Limb (tissue), 2 donors: ENCODE measurements at regions not wholly inside any gene's neighbourhood (a gene's known extent, or its start where the extent isn't known, plus 50 kb on each side); places are given as distances from the start of the nearest gene placed in this dataset.

Experiments used
- DNase-seq, 2 donors: peaks; one replicate each; pipeline ENCODE4 v3.0.0-alpha.2; 2016; ENCODE audit errors: extremely low spot score in 2 of 2

DNA sequence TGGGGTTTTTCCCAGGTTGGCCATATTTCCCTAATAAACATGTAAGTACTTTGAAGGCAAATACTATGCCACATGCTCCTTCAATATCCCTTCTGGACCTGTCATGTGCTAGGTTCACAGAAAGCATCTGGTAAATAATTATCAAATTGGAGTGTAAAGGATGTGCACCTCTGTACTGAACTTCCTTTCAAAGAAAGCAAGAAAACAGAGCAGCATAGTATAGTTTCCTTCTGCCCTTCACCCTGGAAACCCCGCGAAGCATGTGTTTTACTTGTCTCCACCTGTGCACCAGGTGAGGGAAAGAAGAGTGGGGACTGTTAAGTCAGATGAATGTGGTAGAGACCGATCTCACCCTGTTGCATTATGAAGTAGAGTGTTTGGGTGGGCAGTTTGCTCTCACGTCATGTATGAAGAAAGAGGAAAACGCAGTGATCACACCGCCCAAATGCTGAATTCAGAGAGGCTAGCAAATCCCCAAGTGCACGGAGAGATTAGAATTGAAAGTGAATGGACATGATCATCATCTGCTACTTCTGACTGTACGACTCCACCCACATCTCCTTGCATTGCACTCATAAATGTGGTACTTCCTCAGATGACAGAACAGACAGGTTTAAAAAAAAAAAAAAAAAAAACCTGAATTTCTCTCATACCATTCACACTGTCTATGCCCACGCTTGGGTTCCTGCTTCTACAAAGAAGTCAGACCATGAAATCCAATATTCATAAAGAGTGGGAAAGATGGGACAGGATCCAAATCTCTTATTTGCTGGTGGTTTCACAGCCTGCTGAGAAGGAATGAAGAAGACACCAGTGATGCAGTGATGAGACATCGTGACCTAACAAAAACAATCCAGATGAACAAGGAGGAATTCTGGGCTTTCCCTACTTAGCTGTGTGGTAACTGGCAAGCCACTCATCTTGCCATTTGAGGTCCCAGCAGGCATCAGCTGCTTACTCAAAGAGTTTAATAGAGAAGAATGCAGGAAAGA is 448.6 kb downstream of the BCL11A start:
- no peak for DNase-seq

DNA sequence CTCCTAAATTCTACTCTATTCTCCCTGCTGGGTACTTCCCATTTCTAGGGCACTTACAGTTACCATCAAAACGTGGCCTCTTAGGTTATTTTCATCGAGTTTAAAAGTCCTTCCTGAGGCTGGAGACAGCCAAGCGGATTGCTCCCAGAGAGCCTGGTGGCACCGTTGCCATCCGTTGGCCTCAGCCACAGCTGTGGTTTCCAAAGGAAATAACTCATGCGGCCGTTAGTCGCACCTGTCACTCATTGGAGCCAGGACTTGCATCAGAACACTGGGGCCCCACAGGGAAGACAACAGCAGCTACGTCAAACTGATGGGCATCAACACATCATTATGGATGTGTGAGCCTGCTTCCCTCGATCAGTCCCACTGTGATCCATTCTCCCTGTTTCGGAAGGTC is 453.4 kb downstream of the BCL11A start:
- no peak for DNase-seq

DNA sequence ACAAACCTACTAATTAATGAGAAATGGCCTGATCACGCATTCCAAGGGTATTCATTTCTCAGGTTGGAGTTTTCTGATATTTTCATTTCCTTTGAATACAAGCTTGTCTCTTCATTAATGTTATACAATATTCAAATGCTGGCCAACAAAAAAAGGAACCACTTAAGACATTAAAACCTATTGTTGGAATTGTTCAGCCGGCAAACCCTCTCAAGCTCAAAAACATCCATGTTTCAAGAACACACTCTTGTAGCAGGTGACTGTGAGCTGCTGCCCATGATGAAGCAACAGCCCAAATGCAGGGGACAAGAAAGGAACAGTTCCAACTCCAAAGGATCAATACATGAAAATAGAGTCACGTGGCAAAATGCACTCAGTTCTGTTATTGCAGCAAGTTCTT is 454.5 kb downstream of the BCL11A start:
- DNase-seq = no peak

DNA sequence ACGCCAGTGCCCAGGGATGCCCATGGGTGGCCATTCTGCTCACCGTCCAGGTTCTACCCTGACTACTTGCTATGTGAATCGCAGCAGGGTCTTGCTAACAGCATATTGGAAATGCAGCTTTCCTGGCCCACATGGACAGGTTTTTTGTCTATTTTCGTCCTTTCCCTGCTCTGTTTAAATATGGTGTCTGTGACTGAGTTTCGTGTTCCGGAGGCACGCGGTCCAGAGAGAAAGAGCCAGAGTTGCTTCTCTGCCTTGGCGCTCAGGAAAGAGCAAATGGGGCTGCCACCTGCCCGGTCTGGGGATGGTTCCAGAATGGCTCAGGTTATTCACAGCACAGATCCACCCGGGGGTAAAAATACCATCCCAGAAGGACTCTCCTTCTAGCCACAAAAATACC is 456.2 kb downstream of the BCL11A start:
- DNase-seq = no peak

DNA sequence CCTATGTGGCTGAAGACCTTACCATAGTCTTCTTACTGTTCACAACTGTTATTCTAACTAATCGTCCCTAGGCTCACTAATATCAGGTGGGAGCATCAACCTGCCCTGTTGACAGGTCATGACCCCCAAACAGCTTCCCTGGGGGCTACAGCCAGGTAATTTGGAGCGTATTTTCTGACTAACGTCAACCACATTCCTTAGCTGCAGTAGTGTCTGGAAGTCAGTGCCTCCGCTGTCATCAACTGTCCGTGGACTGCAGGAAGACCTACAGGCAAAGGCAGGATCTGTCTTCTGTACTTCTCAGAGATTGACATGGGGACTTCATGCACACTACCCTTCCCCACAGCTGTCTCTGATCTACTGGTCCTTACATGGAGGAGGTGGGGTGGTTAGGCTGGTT is 456.9 kb downstream of the BCL11A start:
- no peak for DNase-seq

DNA sequence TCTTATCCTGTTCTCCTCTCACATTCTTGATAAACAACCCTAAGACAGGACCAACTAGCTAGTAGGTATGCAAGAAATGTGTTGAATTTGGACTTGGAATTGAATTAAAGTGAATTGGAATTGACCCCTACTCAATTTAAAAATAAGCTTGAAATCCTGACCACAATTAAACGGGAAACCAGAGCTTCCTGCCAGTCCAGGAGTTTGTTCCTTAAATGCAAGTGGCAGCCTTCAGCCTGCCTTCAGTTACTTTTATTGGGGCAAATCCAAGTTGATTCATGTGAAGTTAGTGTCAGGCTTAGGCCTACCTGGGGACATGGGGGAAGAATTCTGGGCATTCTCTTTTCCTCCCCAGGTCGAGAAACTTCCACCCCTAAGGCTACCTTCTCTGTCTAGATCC is 457.6 kb downstream of the BCL11A start:
- DNase-seq = no peak

DNA sequence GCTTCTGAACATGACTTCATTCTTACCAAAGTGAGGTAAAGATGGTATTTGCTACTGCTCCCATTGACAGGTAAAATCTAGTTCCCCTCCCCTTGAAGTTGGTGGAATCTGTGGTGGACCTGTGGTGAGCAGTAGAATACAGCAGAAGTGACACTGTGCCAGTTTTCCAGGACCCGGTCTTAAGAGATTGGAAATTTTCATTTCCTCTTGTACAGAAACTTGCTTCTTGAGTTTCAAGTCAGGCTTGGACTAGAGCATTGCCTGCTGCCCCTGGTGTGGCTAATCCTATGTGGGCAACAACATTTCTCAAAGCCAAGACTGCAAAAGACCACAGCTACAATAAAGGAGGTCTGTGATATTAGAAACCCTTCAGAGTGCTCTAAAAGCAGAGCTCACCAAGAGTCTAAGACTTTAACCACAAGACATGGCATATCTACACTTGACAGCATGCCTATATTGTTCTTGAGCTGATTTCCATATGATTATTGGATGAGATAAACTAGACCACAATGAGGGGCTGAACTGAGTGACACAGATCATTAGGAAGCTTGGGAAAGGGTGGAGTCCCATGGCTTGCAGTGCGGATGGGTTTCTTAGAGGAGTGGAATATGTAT is 458.1 kb downstream of the BCL11A start:
- DNase-seq = no peak

DNA sequence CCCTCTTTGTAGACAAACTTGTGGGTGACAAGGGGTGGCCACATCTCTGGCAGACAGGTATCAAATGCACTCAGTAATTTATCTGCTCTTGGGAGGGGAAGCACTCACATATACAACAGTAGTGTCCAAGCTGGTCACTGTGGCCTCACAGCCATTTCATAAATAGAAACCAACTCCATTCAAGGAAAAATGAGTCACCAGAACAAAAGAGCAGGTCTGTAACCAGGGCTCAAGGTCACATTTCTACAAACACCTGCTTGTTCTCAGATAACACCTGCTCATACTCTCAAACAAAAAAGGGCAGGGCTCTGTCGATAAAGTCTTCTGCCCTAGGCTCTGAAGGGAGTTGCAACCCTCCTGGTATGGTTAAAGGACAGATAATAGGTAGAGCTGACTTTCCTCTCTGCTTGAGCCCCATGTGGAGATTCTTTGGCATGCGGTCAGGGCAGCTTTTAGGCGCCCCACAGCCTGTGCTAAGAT is 459.0 kb downstream of the BCL11A start:
- no peak for DNase-seq

DNA sequence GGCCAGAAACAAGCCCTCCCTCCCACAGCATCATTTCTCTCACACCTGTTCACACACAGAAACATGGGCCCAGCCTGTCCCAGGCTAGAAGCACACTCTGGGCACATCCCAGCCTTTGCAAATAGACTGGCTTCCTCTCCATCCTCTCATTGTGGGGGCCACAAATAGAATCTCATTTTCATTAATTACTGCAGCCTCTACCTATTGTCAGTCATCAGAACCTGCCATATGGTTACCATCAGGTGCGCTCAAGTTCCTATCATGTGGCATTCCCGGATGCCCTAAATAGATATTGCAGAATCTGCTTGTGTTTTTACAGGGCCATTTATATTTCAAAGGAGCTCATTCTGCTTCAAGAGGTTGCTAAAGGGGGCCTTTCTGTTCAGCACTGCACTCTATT is 460.7 kb downstream of the BCL11A start:
- no peak for DNase-seq

DNA sequence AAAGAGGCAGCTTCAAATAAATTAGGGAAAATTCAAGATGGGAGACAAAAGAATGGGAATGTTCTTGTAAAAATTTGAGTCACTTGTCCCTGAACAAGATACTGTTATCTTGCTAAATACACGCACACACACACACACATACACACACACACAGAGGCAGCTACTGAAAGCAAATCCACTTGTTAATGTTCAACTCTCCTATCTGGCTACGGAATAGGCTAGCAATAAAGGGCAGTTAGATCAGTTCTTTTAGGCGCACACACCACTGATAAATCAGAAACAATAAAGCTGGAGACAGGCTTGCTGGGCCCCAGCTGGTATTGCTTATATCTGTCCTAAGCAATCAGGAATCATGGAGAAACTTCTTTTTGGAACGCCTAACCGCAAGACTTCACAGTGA is 461.6 kb downstream of the BCL11A start:
- DNase-seq = no peak

DNA sequence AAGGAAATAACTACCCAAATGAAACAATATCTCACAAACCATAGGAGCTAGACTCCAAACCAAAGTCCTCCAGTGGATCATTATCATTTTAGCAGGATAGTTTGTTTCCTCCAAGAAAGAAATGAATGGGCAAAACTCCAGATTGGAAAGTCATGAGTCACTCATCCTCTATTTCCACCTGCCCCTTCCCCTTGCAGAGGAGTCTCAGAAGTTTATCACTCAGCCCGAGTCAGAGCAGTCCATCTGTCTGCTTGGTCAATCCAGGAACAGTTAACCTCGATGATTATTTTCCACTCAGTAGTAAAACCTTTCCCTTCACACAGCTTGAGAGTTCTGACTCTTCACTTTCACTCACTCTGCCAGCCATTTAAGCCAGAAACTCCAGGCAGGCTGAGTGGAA is 462.2 kb downstream of the BCL11A start:
- DNase-seq = no peak

DNA sequence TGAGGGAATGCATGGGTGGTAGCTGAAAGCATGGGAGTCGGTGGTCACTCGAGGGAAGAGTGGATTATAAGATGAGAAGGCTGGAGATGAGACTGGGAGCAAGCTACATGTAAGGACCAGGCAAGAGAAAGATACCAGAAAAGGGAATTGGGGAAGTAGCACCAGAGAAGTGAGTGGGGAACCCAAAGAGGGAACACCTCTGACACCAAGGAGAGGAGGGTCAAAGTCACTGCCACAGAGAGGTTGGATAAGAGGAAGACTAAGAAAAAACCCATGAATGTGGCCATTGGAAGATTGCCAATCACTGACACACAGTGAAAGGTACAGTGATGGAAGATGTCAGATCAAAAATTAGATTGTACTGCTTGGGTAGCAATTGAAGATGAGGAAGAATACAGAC is 473.9 kb downstream of the BCL11A start:
- no peak for DNase-seq

DNA sequence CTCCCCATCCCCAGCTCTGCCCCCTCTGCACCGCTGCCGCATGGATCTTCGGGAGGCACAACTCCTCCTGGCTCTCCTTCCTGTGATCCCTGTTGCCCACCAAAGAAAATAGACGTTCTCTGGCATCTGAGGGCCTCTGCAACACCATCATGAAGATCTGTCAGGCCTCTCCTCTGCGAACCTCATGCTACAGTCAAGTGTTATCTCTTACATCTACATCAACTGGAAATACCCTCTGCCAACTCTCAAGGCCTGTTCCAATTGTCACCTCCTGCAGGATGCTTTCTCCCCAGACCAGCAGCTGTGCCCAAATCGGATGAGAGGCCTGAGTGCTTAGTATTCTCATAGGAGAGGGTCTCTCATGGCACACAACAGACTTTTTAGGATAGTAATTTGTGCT is 478.4 kb downstream of the BCL11A start:
- DNase-seq = no peak

DNA sequence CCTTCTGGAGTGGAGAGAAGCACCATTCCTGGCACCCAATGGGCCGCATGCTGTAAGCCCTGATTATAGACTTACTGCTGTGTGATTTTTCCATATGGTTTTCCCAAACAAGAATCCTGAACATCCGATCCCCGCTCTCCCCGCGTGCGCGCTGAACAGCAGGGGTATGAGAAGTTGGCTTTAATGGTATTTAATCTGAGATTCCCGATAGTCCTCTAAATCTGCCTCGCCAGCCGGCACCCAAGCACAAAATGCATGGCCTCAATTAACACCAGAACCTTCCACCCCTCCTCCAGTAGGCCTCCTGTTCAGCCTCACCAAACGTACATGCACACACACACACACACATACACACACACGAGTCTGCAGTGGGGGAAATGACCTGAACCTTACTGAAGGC is 480.3 kb downstream of the BCL11A start:
- DNase-seq = no peak

DNA sequence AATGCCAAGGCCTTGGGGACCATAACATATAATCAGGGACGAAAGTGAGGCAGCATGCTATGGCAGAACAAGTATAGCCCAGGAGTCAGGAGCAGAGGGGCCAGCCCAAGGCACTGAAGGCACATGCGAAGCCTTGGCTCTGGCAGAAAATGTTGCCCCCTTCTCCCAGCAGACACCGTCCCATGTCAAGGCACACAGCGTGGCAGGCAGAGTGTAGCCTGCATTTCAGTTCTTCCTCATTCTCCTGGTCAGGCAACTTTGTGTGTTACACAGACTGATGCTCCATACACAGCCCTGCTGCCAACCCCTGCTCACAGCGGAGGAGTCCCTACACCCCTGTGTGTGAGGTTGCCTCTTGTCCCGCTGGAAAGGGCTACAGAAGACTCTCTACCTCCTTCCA is 480.8 kb downstream of the BCL11A start:
- DNase-seq = no peak

DNA sequence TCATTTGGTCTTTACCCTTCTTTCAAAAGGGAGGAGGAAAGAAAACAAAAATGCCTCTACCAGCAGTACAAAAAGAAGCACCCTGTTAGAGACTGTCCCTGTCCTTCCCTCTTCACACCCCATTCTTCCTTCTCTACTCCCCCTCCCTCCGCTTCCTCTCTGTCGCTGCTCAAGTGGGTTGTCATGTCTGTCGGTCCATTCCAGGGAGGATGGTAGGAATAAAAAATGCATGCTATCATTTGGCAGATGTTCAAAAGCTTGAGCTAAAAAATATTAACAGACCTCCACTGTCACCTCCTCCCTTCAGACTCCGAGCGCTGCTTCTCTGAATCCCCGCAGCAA is 482.0 kb downstream of the BCL11A start:
- no peak for DNase-seq

DNA sequence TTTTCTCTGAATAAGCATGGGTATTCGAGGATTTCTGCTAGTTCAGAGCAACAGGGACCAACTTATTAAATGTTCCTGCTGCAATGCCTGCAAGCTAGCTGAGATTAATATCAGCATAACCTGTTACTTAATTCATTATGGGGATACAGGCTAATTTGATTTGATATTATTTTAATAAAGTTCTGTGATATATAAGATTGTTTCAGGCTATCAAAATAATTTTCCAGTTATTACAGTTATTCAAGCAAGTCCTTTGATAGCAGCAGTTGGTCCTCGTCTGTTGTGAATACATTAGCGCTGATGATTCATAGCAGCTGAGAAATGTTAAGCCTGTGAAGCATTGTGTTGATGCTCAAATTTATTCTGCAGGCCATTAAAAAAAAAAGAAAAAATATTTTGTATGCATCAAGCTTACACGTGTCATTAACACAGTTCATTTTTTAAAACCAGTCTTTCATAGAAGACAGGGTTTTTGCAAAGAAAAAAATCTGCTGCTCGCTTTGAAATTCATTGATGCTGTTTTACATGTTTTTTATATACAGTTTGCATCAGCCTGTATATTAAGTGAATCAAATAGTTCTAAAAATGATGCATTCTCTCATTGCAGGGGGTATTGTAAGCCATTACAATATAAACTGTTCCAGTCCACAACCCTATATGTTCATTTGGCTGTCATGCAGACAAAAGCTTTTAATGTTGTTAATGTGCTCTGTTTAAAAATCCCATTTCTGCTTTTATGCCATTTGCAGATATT is 482.5 kb downstream of the BCL11A start:
- peak in 1 of 2 donors; percentile 40 for DNase-seq

DNA sequence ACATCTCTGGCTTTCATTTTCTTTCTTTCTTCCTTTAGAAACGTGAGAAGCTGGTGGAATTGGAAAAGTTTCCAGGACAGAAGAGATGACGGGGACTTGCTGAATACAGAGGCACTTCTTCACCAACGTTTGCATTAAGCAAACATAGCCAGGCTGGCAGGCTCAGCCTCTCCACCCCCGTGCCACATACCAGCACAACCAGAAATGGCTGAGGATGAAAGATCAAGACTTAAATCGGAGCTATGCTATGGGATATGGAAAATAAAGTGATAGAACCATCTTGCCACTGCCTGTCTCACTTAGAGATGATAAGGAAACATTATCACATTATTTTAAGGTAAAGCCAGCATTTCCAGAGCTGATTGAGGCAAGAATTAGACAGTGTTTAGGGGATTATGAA is 483.3 kb downstream of the BCL11A start:
- no peak for DNase-seq

DNA sequence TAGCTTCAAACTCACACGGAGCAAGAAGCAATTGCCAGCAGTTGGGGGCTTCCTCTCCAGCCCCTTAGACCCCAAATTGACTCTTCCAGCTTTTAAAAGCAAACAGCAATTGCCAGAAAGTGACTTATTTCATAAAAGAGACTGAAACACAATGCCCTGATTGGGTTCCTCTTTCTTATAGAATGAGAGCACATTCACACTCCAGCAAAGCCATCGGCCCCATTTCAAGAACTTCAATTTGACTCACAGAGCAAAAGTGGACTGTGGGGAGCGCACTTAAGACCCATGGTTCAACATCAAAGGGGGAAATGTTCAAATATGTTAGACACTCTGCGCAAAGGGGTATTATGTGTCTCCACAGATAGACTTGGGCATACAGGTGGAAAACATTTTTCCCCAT is 484.7 kb downstream of the BCL11A start:
- DNase-seq = no peak

DNA sequence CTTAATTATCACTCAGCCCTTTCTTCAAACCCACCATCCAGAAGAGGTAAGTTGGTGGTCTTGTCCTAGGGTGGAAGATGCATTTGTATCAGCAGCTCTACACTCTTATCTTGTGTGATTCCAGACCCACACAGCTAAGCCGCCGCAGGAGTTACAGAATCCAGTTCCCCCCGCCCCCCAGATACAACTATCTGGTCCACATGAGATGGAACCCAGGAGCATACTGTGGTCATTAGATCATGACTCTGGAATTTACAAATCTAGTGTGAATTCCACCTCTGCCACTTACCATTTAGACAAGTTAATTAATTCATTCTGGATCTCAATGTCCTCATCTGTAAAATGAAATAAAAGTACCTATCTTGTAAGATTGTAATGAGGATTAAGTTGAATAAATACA is 486.4 kb downstream of the BCL11A start:
- no peak for DNase-seq

DNA sequence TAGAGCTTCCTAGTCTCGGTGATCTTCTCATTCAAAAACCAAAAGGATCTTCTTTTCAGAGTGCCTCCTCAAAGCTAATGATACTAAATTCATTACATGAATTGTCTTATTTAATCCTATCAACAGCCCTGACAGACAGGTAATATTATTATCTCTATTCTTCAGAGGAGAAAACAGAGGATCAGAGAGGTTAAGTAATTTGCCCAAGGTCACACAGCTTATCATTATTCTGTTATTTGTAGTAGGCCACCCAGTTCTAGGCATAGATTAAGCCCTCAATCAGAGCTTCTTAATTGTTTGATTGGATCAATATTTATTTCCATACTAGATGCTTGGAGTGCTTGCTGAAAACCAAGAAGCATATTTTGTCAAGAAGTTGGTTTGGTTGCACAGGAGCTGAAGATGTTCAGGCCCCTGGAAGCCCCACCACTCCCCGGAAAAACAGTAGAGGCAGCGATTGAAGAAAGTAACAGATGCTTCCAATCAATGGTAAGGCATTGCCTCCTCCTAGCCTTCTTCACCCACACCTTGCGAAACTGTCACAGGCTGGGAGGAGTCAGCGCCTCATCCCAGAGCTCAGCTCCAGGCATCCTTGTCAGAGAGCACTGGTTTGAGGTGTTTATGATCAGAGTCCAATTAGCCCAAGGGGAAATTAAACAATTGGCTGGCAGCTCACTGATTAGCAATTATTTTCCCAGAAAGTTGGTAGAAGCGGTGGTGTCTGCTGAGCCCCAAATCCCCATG is 487.2 kb downstream of the BCL11A start:
- DNase-seq = no peak
